Neural cell (in vitro differentiated cells): ENCODE measurements at regions not wholly inside any gene's neighbourhood (a gene's known extent, or its start where the extent isn't known, plus 50 kb on each side); places are given as distances from the start of the nearest gene placed in this dataset.
"Not testable (repeated sequence)": the region's sequence is repeated elsewhere in the genome, so short reads cannot be mapped to it uniquely, and the experiment has no call there.

Source experiments
- CTCF ChIP-seq: fragments of 450-650 bp; IDR thresholded peaks from 2 replicates; pipeline ENCODE4 v1.5.1; 2014; ENCODE audit warnings: antibody characterized with exemption, mild to moderate bottlenecking, moderate library complexity; ENCODE audit not compliant: poor library complexity, severe bottlenecking
- EP300 ChIP-seq: fragments of 450-650 bp; conservative IDR thresholded peaks from 2 replicates; pipeline ENCODE4 v1.6.1; 2014; ENCODE audit warnings: antibody characterized with exemption, mild to moderate bottlenecking, moderate library complexity; ENCODE audit not compliant: poor library complexity, severe bottlenecking
- EZH2 ChIP-seq: fragments of 200-600, 300-800 bp; shearing (Covaris generic), sonication (generic); IDR thresholded peaks from 2 replicates; pipeline ENCODE4 v1.6.1; 2014; ENCODE audit warnings: antibody characterized with exemption, low read length, borderline replicate concordance, mild to moderate bottlenecking; ENCODE audit not compliant: insufficient read depth, poor library complexity, severe bottlenecking
- POLR2AphosphoS5 ChIP-seq: IDR thresholded peaks from 2 replicates; pipeline ENCODE4 v1.6.1; 2012
- RAD21 ChIP-seq: fragments of 450-650 bp; conservative IDR thresholded peaks from 2 replicates; pipeline ENCODE4 v1.6.1; 2014; ENCODE audit warnings: antibody characterized with exemption, mild to moderate bottlenecking, moderate library complexity
- REST ChIP-seq: IDR thresholded peaks from 2 replicates; pipeline ENCODE4 v1.6.1; 2012; ENCODE audit warnings: borderline replicate concordance
- SMC3 ChIP-seq: fragments of 450-650 bp; conservative IDR thresholded peaks from 2 replicates; pipeline ENCODE4 v1.6.1; 2014; ENCODE audit warnings: antibody characterized with exemption, mild to moderate bottlenecking, moderate library complexity; ENCODE audit not compliant: poor library complexity
- TAF1 ChIP-seq: IDR thresholded peaks from 2 replicates; pipeline ENCODE4 v1.6.1; 2012; ENCODE audit warnings: low read depth

- not testable (repeated sequence) for TF ChIP-seq SMC3, CTCF, RAD21, EP300, POLR2AphosphoS5, EZH2, REST, TAF1
These were observed 155.8 kb downstream of the C16orf95 start for GRCh38 chr16:87161410-87161809.
